ENCODE measurements at regions not wholly inside any gene's neighbourhood (a gene's known extent, or its start where the extent isn't known, plus 50 kb on each side); places are given as distances from the start of the nearest gene placed in this dataset.
A peak's percentile ranks its signal among the peaks of the same experiment; 100 is the strongest.
"Not testable (repeated sequence)": the region's sequence is repeated elsewhere in the genome, so short reads cannot be mapped to it uniquely, and the experiment has no call there.

DNA sequence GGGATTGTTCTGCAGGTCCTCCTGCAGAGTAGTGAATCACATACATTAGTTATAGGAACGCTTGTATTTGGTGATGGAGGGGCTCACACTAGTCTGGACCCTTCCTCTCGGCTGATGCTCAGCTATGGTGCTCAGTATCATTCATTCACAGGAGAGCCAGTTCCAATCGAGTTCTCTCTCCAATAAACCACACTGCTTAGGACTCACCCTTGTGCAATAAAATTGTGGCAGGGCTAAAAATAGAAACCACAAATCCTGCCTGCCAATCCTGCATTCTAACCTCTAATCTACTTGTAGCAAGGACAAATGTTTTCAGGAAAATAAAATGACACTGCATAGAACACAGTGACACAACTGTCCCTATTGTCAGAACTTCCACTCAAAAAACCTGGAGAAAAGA lies 138.4 kb upstream of the TBL1XR1 start:
- FAIRE-seq (no peak), DNase-seq (ENCODE audit: low read depth) (no peak)
- Histone ChIP-seq H3K27me3 (ENCODE audit: control insufficient read depth, insufficient read depth, low read length) (no peaks in the 10 kb centered on the region), H3K4me3 (ENCODE audit: low read depth, low read length) (no peak overlapping the region), H3K36me3 (ENCODE audit: control insufficient read depth, insufficient read depth, low read length) (no peaks in the 10 kb centered on the region)
- TF ChIP-seq, protein P1, sequence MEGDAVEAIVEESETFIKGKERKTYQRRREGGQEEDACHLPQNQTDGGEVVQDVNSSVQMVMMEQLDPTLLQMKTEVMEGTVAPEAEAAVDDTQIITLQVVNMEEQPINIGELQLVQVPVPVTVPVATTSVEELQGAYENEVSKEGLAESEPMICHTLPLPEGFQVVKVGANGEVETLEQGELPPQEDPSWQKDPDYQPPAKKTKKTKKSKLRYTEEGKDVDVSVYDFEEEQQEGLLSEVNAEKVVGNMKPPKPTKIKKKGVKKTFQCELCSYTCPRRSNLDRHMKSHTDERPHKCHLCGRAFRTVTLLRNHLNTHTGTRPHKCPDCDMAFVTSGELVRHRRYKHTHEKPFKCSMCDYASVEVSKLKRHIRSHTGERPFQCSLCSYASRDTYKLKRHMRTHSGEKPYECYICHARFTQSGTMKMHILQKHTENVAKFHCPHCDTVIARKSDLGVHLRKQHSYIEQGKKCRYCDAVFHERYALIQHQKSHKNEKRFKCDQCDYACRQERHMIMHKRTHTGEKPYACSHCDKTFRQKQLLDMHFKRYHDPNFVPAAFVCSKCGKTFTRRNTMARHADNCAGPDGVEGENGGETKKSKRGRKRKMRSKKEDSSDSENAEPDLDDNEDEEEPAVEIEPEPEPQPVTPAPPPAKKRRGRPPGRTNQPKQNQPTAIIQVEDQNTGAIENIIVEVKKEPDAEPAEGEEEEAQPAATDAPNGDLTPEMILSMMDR (IDR thresholded peaks at IDR 0.05; ENCODE audit: insufficient read depth, low read length, severe bottlenecking) = no peak

- no peak for FAIRE-seq
- TF ChIP-seq, protein P1 (IDR thresholded peaks at IDR 0.05; ENCODE audit: insufficient read depth, low read length, severe bottlenecking) = no peak
- no peak for DNase-seq (ENCODE audit: low read depth)
- Histone ChIP-seq H3K4me3 (ENCODE audit: low read depth, low read length) (no peak overlapping the region), H3K36me3 (ENCODE audit: control insufficient read depth, insufficient read depth, low read length) (no peaks in the 10 kb centered on the region), H3K27me3 (ENCODE audit: control insufficient read depth, insufficient read depth, low read length) (no peaks in the 10 kb centered on the region)
These were observed 139.7 kb upstream of the TBL1XR1 start for GRCh38 chr3:177336873-177337450.

- FAIRE-seq = no peak
- Histone ChIP-seq H3K27me3 (ENCODE audit: control insufficient read depth, insufficient read depth, low read length) (no peaks in the 10 kb centered on the region), H3K4me3 (ENCODE audit: low read depth, low read length) (no peak overlapping the region), H3K36me3 (ENCODE audit: control insufficient read depth, insufficient read depth, low read length) (no peaks in the 10 kb centered on the region)
- TF ChIP-seq, protein P1 (IDR thresholded peaks at IDR 0.05; ENCODE audit: insufficient read depth, low read length, severe bottlenecking) = no peak
- peak; percentile 67 for DNase-seq (ENCODE audit: low read depth)
These were observed 140.5 kb upstream of the TBL1XR1 start for GRCh38 chr3:177337541-177338331.

- H3K4me3 ChIP-seq (ENCODE audit: low read depth, low read length) = no peak overlapping the region
- H3K36me3 ChIP-seq (ENCODE audit: control insufficient read depth, insufficient read depth, low read length) = no peaks in the 10 kb centered on the region
- TF ChIP-seq, protein P1 (IDR thresholded peaks at IDR 0.05; ENCODE audit: insufficient read depth, low read length, severe bottlenecking) = no peak
- no peak for FAIRE-seq
- no peaks in the 10 kb centered on the region for H3K27me3 ChIP-seq (ENCODE audit: control insufficient read depth, insufficient read depth, low read length)
- DNase-seq (ENCODE audit: low read depth) = peak; percentile 33
These were observed 141.5 kb upstream of the TBL1XR1 start for GRCh38 chr3:177338697-177339219.

DNA sequence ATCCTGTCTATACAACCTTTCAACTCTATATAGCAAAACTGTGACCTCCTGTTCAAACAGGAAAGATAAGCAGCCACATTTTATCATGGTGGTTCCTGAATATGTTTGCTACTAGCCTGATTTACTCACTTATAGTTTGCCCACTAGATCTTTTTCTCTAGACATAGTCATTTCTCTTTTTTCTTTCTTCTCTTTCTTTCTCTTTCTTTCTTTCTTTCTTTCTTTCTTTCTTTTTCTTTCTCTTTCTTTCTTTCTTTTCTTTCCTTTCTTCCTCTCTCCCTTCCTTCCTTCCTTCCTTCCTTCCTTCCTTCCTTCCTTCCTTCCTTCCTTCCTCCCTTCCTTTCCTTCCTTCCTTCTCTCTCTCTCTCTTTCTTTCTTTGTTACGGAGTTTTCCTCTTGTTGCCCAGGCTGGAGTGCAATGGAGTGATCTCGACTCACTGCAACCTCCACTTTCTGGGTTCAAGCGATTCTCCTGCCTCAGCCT lies 142.0 kb upstream of the TBL1XR1 start:
- H3K36me3 ChIP-seq (ENCODE audit: control insufficient read depth, insufficient read depth, low read length); H3K27me3 ChIP-seq (ENCODE audit: control insufficient read depth, insufficient read depth, low read length); FAIRE-seq; H3K4me3 ChIP-seq (ENCODE audit: low read depth, low read length); DNase-seq (ENCODE audit: low read depth): not testable (repeated sequence)

GRCh38 chr3:177340243-177340830 lies 143.1 kb upstream of the TBL1XR1 start:
- FAIRE-seq = no peak
- no peaks in the 10 kb centered on the region for H3K36me3 ChIP-seq (ENCODE audit: control insufficient read depth, insufficient read depth, low read length)

More at GRCh38 chr3:177340243-177340830, 143.1 kb upstream of the TBL1XR1 start:
- no peak overlapping the region for H3K4me3 ChIP-seq (ENCODE audit: low read depth, low read length)
- TF ChIP-seq, protein P1 (IDR thresholded peaks at IDR 0.05; ENCODE audit: insufficient read depth, low read length, severe bottlenecking) = no peak
- H3K27me3 ChIP-seq (ENCODE audit: control insufficient read depth, insufficient read depth, low read length) = no peaks in the 10 kb centered on the region
- DNase-seq (ENCODE audit: low read depth) = no peak
